ENCODE measurements at regions not wholly inside any gene's neighbourhood (a gene's known extent, or its start where the extent isn't known, plus 50 kb on each side); places are given as distances from the start of the nearest gene placed in this dataset.

DNA sequence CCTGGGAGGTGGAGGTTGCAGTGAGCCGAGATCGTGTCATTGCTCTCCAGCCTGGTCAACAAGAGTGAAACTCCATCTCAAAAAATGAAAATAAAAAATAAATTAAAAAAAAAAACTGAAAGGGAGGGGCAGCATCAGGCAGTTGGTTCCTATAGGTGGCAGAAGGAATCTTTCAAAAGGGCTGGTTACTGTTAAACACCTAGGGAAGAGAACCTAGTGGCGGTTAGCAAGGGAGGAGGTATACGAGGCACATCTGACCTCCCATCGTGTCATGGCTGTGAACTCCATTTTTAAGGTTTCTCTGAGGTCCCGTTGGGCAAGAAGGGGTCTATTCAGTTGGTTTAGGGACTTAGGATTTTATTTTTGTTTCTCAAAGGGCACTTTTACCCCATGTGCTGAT is 150.1 kb downstream of the SLC7A11 start:
- TF ChIP-seq, protein P1, sequence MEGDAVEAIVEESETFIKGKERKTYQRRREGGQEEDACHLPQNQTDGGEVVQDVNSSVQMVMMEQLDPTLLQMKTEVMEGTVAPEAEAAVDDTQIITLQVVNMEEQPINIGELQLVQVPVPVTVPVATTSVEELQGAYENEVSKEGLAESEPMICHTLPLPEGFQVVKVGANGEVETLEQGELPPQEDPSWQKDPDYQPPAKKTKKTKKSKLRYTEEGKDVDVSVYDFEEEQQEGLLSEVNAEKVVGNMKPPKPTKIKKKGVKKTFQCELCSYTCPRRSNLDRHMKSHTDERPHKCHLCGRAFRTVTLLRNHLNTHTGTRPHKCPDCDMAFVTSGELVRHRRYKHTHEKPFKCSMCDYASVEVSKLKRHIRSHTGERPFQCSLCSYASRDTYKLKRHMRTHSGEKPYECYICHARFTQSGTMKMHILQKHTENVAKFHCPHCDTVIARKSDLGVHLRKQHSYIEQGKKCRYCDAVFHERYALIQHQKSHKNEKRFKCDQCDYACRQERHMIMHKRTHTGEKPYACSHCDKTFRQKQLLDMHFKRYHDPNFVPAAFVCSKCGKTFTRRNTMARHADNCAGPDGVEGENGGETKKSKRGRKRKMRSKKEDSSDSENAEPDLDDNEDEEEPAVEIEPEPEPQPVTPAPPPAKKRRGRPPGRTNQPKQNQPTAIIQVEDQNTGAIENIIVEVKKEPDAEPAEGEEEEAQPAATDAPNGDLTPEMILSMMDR (IDR thresholded peaks at IDR 0.05), result no peak
- TF ChIP-seq, protein P2, sequence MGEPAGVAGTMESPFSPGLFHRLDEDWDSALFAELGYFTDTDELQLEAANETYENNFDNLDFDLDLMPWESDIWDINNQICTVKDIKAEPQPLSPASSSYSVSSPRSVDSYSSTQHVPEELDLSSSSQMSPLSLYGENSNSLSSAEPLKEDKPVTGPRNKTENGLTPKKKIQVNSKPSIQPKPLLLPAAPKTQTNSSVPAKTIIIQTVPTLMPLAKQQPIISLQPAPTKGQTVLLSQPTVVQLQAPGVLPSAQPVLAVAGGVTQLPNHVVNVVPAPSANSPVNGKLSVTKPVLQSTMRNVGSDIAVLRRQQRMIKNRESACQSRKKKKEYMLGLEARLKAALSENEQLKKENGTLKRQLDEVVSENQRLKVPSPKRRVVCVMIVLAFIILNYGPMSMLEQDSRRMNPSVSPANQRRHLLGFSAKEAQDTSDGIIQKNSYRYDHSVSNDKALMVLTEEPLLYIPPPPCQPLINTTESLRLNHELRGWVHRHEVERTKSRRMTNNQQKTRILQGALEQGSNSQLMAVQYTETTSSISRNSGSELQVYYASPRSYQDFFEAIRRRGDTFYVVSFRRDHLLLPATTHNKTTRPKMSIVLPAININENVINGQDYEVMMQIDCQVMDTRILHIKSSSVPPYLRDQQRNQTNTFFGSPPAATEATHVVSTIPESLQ (CRISPR knock-in tag; IDR thresholded peaks at IDR 0.05), result no peak
- TF ChIP-seq, protein P3, sequence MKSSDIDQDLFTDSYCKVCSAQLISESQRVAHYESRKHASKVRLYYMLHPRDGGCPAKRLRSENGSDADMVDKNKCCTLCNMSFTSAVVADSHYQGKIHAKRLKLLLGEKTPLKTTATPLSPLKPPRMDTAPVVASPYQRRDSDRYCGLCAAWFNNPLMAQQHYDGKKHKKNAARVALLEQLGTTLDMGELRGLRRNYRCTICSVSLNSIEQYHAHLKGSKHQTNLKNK (CRISPR knock-in tag; IDR thresholded peaks at IDR 0.05), result no peak
